DND-41 (cell line): ENCODE measurements at regions not wholly inside any gene's neighbourhood (a gene's known extent, or its start where the extent isn't known, plus 50 kb on each side); places are given as distances from the start of the nearest gene placed in this dataset.

Source experiments
- CTCF ChIP-seq: IDR thresholded peaks from 2 replicates; pipeline ENCODE4 v1.5.1; 2012; ENCODE audit warnings: borderline replicate concordance, low read length, moderate library complexity, mild to moderate bottlenecking; ENCODE audit not compliant: poor library complexity, severe bottlenecking; ENCODE audit errors: extremely low read depth
- EZH2 ChIP-seq: IDR thresholded peaks from 3 replicates; pipeline ENCODE4 v1.6.1; 2012; ENCODE audit warnings: borderline replicate concordance, low read depth, mild to moderate bottlenecking, moderate library complexity, low read length, inconsistent platforms; ENCODE audit not compliant: severe bottlenecking

GRCh38 chr7:18419456-18419855 is 76.1 kb upstream of the HDAC9 start:
- TF ChIP-seq CTCF (no peak), EZH2 (no peak)
